H1 (cell line): ENCODE measurements at regions not wholly inside any gene's neighbourhood (a gene's known extent, or its start where the extent isn't known, plus 50 kb on each side); places are given as distances from the start of the nearest gene placed in this dataset.

ENCODE experiments used
- CTCF ChIA-PET: fragments of 300-600 bp; sonication (Branson Sonifier 250); formaldehyde crosslinking; loops from one replicate; lab custom pipeline; 2021; ENCODE audit not compliant: partially characterized antibody; lab: Charles Lee
- POLR2A ChIA-PET: fragments of 300-600 bp; sonication (Branson Sonifier 250); formaldehyde crosslinking; loops from one replicate; lab custom pipeline; 2021; ENCODE audit warnings: inconsistent platforms; ENCODE audit not compliant: partially characterized antibody; lab: Charles Lee
- DNase-seq, 2 experiments: peaks; one replicate each; pipeline versions ENCODE4 v3.0.0 to v3.0.0-alpha.2; 2010 to 2022; ENCODE audit warnings: low spot score in 2 of 2, low read depth in 1 of 2, mixed read lengths in 1 of 2
- FAIRE-seq: peaks from 2 replicates; lab custom pipeline; 2011; peaks lifted over from hg19 to GRCh38; lab: Jason Lieb, UNC
- H2AFZ ChIP-seq: 2 replicates; pipeline ENCODE4 v1.8.1; 2012; ENCODE audit warnings: low read length, inconsistent platforms
- H2AK5ac ChIP-seq: 2 replicates; pipeline ENCODE4 v1.6.1; 2013; ENCODE audit warnings: low read depth, low read length
- H2BK120ac ChIP-seq: replicated peaks from 2 replicates; pipeline ENCODE3; 2013; ENCODE audit warnings: low read depth, low read length, inconsistent platforms
- H2BK12ac ChIP-seq: 2 replicates; pipeline ENCODE4 v1.6.1; 2013; ENCODE audit warnings: low read depth, low read length
- H2BK15ac ChIP-seq: 2 replicates; pipeline ENCODE4 v1.6.1; 2013; ENCODE audit warnings: low read length
- H2BK20ac ChIP-seq: 2 replicates; pipeline ENCODE4 v1.6.1; 2013; ENCODE audit warnings: low read length
- H2BK5ac ChIP-seq: 2 replicates; pipeline ENCODE4 v1.6.1; 2013; ENCODE audit warnings: low read depth, low read length
- H3K14ac ChIP-seq: 2 replicates; pipeline ENCODE4 v1.6.1; 2013; ENCODE audit warnings: inconsistent platforms; ENCODE audit not compliant: insufficient read length
- H3K18ac ChIP-seq: 2 replicates; pipeline ENCODE4 v1.6.1; 2013; ENCODE audit warnings: low read length; ENCODE audit errors: extremely low read depth
- H3K23ac ChIP-seq: 2 replicates; pipeline ENCODE4 v1.6.1; 2013; ENCODE audit warnings: inconsistent platforms; ENCODE audit not compliant: insufficient read length
- H3K23me2 ChIP-seq: 2 replicates; pipeline ENCODE4 v1.6.1; 2013; ENCODE audit warnings: low read depth, low read length
- H3K27ac ChIP-seq: 2 replicates; pipeline ENCODE4 v1.6.1; 2011; ENCODE audit warnings: low read depth, low read length, inconsistent platforms
- H3K27me3 ChIP-seq, 4 experiments: replicated peaks in 1 of 4; 1 replicate in 1 of 4; 2 replicates in 3 of 4; pipeline versions ENCODE4 v1.6.1 to v1.8.1; 2011 to 2013; ENCODE audit warnings: low read length in 3 of 4, mild to moderate bottlenecking in 3 of 4, inconsistent platforms in 2 of 4, mixed read lengths in 2 of 4, moderate library complexity in 1 of 4; ENCODE audit not compliant: control insufficient read depth in 3 of 4, insufficient read depth in 3 of 4; ENCODE audit errors: extremely low read depth in 1 of 4
- H3K36me3 ChIP-seq, 4 experiments: 2 replicates each; pipeline versions ENCODE4 v1.6.1 to v1.8.1; 2011 to 2013; ENCODE audit warnings: mild to moderate bottlenecking in 4 of 4, low read length in 3 of 4, moderate library complexity in 2 of 4, control low read depth in 1 of 4, inconsistent platforms in 1 of 4; ENCODE audit not compliant: insufficient read depth in 4 of 4, control insufficient read depth in 2 of 4
- H3K4ac ChIP-seq: replicated peaks from 2 replicates; pipeline ENCODE3; 2013; ENCODE audit warnings: low read length, low read depth, mixed read lengths, inconsistent platforms; ENCODE audit not compliant: insufficient read length
- H3K4me1 ChIP-seq, 4 experiments: replicated peaks in 1 of 4; 1 replicate in 1 of 4; 2 replicates in 3 of 4; pipeline versions ENCODE4 v1.6.1 to v1.8.1; 2011 to 2013; ENCODE audit warnings: low read length in 3 of 4, inconsistent platforms in 2 of 4, mixed read lengths in 1 of 4; ENCODE audit not compliant: insufficient read depth in 4 of 4, control insufficient read depth in 3 of 4
- H3K4me2 ChIP-seq, 2 experiments: 2 replicates each; pipeline versions ENCODE4 v1.6.1 to v1.8.1; 2011 to 2013; ENCODE audit warnings: low read depth in 2 of 2, low read length in 2 of 2, control low read depth in 1 of 2, inconsistent platforms in 1 of 2, mild to moderate bottlenecking in 1 of 2; ENCODE audit not compliant: insufficient read depth in 1 of 2
- H3K4me3 ChIP-seq, 4 experiments: fragments of 200-600, 300-600 bp in 1 of 4; sonication (generic), shearing (Covaris generic), sonication (Bioruptor Twin) in 1 of 4; 2 replicates each; pipeline versions ENCODE4 v1.5.1 to v1.8.1; 2011 to 2016; ENCODE audit warnings: low read length in 4 of 4, low read depth in 3 of 4, control low read depth in 2 of 4, inconsistent platforms in 2 of 4, mild to moderate bottlenecking in 2 of 4, mixed read lengths in 1 of 4, moderate library complexity in 1 of 4; ENCODE audit not compliant: insufficient read depth in 2 of 4; ENCODE audit errors: extremely low read depth in 1 of 4
- H3K56ac ChIP-seq: replicated peaks from 2 replicates; pipeline ENCODE3; 2013; ENCODE audit warnings: low read depth, mild to moderate bottlenecking, mixed read lengths, low read length, inconsistent platforms; ENCODE audit not compliant: insufficient read length
- H3K79me1 ChIP-seq: 2 replicates; pipeline ENCODE4 v1.6.1; 2013; ENCODE audit warnings: low read depth, low read length, control low read depth
- H3K79me2 ChIP-seq, 2 experiments: 2 replicates each; pipeline versions ENCODE4 v1.6.1 to v1.8.1; 2012 to 2013; ENCODE audit warnings: low read length in 2 of 2, mild to moderate bottlenecking in 2 of 2, inconsistent platforms in 1 of 2; ENCODE audit not compliant: insufficient read depth in 2 of 2, control insufficient read depth in 1 of 2
- H3K9ac ChIP-seq, 4 experiments: replicated peaks in 1 of 4; 1 replicate in 1 of 4; 2 replicates in 3 of 4; pipeline versions ENCODE4 v1.6.1 to v1.8.1; 2011 to 2013; ENCODE audit warnings: low read depth in 3 of 4, low read length in 3 of 4, control low read depth in 2 of 4, mild to moderate bottlenecking in 2 of 4, moderate library complexity in 2 of 4, inconsistent platforms in 1 of 4; ENCODE audit errors: extremely low read depth in 1 of 4
- H3K9me3 ChIP-seq, 2 experiments: 2 replicates each; pipeline versions ENCODE4 v1.6.1 to v1.8.1; 2012 to 2013; ENCODE audit warnings: mild to moderate bottlenecking in 2 of 2, moderate library complexity in 2 of 2, control low read depth in 1 of 2, inconsistent platforms in 1 of 2, low read depth in 1 of 2, low read length in 1 of 2, mixed read lengths in 1 of 2; ENCODE audit not compliant: insufficient read depth in 2 of 2
- H4K20me1 ChIP-seq, 2 experiments: replicated peaks in 1 of 2; 2 replicates each; pipeline versions ENCODE3 to v1.8.1; 2011 to 2013; ENCODE audit warnings: inconsistent platforms in 2 of 2, low read length in 2 of 2, mild to moderate bottlenecking in 1 of 2; ENCODE audit not compliant: insufficient read depth in 2 of 2, control insufficient read depth in 1 of 2
- H4K5ac ChIP-seq: 2 replicates; pipeline ENCODE4 v1.6.1; 2013; ENCODE audit warnings: low read length, low read depth, mixed read lengths, inconsistent platforms; ENCODE audit not compliant: insufficient read length
- H4K8ac ChIP-seq: 2 replicates; pipeline ENCODE4 v1.8.0; 2013; ENCODE audit warnings: mild to moderate bottlenecking, moderate library complexity, low read length, inconsistent platforms; ENCODE audit not compliant: insufficient read depth; ENCODE audit errors: extremely low read depth
- H4K91ac ChIP-seq: replicated peaks from 2 replicates; pipeline ENCODE3; 2013; ENCODE audit warnings: low read length, mixed read lengths, inconsistent platforms; ENCODE audit not compliant: insufficient read length
- BACH1 ChIP-seq: IDR thresholded peaks from 2 replicates; pipeline ENCODE4 v1.6.1; 2012; ENCODE audit warnings: low read length, improper control_type of control experiment
- CTBP2 ChIP-seq: IDR thresholded peaks from 2 replicates; pipeline ENCODE4 v1.7.0; 2011; ENCODE audit warnings: borderline replicate concordance, mild to moderate bottlenecking, moderate library complexity, mixed read lengths, low read length; ENCODE audit not compliant: insufficient read depth, insufficient read length
- CTCF ChIP-seq, 3 experiments: IDR thresholded peaks; 1 replicate in 2 of 3; 2 replicates in 1 of 3; pipeline versions ENCODE4 v1.5.1 to v1.6.1; 2011; ENCODE audit warnings: low read length in 3 of 3, mild to moderate bottlenecking in 3 of 3, inconsistent platforms in 2 of 3, low read depth in 1 of 3, moderate library complexity in 1 of 3; ENCODE audit not compliant: insufficient read depth in 1 of 3; ENCODE audit errors: control extremely low read depth in 1 of 3
- GTF2F1 ChIP-seq: IDR thresholded peaks from 2 replicates; pipeline ENCODE4 v1.6.1; 2012; ENCODE audit warnings: low read depth, low read length, improper control_type of control experiment, borderline replicate concordance
- JUND ChIP-seq: IDR thresholded peaks from 2 replicates; pipeline ENCODE4 v1.6.1; 2011; ENCODE audit warnings: mild to moderate bottlenecking, improper control_type of control experiment, low read length
- KDM4A ChIP-seq: IDR thresholded peaks from one replicate; pipeline ENCODE4 v1.7.1; 2012; ENCODE audit warnings: low read depth, mild to moderate bottlenecking, moderate library complexity, low read length, inconsistent platforms; ENCODE audit not compliant: severe bottlenecking
- RFX5 ChIP-seq: IDR thresholded peaks from 2 replicates; pipeline ENCODE4 v1.6.1; 2011; ENCODE audit warnings: low read depth, low read length, improper control_type of control experiment, borderline replicate concordance
- SAP30 ChIP-seq: fragments of 300-600 bp; sonication (generic); IDR thresholded peaks from 2 replicates; pipeline ENCODE4 v1.7.1; 2012; ENCODE audit warnings: low read length, moderate library complexity, mild to moderate bottlenecking, inconsistent platforms; ENCODE audit not compliant: insufficient read depth, insufficient replicate concordance
- SIRT6 ChIP-seq: IDR thresholded peaks from one replicate; pipeline ENCODE4 v1.7.1; 2012; ENCODE audit warnings: low read length, inconsistent platforms
- SIX5 ChIP-seq: IDR thresholded peaks from 2 replicates; pipeline ENCODE4 v1.6.1; 2011; ENCODE audit warnings: mild to moderate bottlenecking, low read depth, low read length
- SP2 ChIP-seq: IDR thresholded peaks from 2 replicates; pipeline ENCODE4 v1.6.1; 2012; ENCODE audit warnings: mild to moderate bottlenecking, low read length, inconsistent platforms
- SRF ChIP-seq: IDR thresholded peaks from 2 replicates; pipeline ENCODE4 v1.6.1; 2011; ENCODE audit warnings: mild to moderate bottlenecking, low read depth, low read length, moderate library complexity
- TBP ChIP-seq: IDR thresholded peaks from 2 replicates; pipeline ENCODE4 v1.6.1; 2011; ENCODE audit warnings: low read depth, low read length, improper control_type of control experiment
- WGBS, 2 experiments: shearing (Covaris generic) in 1 of 2; methylation state at CpG; one replicate each; pipeline versions ENCODE4 v1.1.6 to v1.1.7; 2013 to 2015; ENCODE audit warnings: low lambda C conversion rate in 2 of 2, mixed read lengths in 2 of 2, inconsistent platforms in 1 of 2, low coverage in 1 of 2, missing lambda C conversion rate in 1 of 2; ENCODE audit not compliant: insufficient replicate concordance in 2 of 2, insufficient coverage in 1 of 2, insufficient read length in 1 of 2; ENCODE audit errors: extremely low coverage in 1 of 2, missing lambda C conversion rate in 1 of 2; 5-methylcytosine and 5-hydroxymethylcytosine counted together

- Histone ChIP-seq H3K9ac (no peak overlapping the region), H3K14ac (no peak overlapping the region), H3K4me2 (no peak overlapping the region), H2BK12ac (no peak overlapping the region), H2AFZ (no peak overlapping the region), H4K20me1 (no peaks in the 10 kb centered on the region), H3K79me2 (no peaks in the 10 kb centered on the region), H3K79me1 (no peaks in the 10 kb centered on the region), H3K27ac (no peak overlapping the region), H2AK5ac (no peak overlapping the region), H3K4ac (no peak overlapping the region), H3K23ac (no peak overlapping the region), H2BK15ac (no peak overlapping the region), H3K56ac (no peak overlapping the region), H3K27me3 (no peaks in the 10 kb centered on the region), H3K4me1 (no peaks in the 10 kb centered on the region), H4K5ac (no peak overlapping the region), H3K36me3 (no peaks in the 10 kb centered on the region), H3K23me2 (no peaks in the 10 kb centered on the region), H4K8ac (no peak overlapping the region), H4K91ac (no peak overlapping the region), H2BK120ac (no peak overlapping the region), H3K4me3 (no peak overlapping the region), H3K9me3 (no peaks in the 10 kb centered on the region), H2BK5ac (no peak overlapping the region), H2BK20ac (no peak overlapping the region), H3K18ac (no peak overlapping the region)
- CTCF ChIA-PET, result interaction anchor here (1.5 kb wide), 1 partner anchor 10 kb away, joined by 9 read pairs; no protein-coding TSS in a partner anchor
- POLR2A ChIA-PET, result no interaction called here
- 85 to 100% methylated on average over 1 to 2 of the region's 2 CpGs for WGBS, 2 experiments
- DNase-seq (no peak), FAIRE-seq (no peak)
- TF ChIP-seq KDM4A, result no peak
- no peak for TF ChIP-seq CTCF (IDR thresholded peaks at IDR 0.05; ENCODE audit: control extremely low read depth in 1 of 3, insufficient read depth in 1 of 3, low read depth in 1 of 3, low read length in 3 of 3)
- no peak for TF ChIP-seq TBP
- no peak for TF ChIP-seq CTBP2
- TF ChIP-seq SIX5, result no peak
- TF ChIP-seq SRF, result no peak
- TF ChIP-seq RFX5, result no peak
- TF ChIP-seq SAP30, result no peak
- no peak for TF ChIP-seq GTF2F1
- TF ChIP-seq SP2, result no peak
- TF ChIP-seq SIRT6, result no peak
- TF ChIP-seq JUND, result no peak
- TF ChIP-seq BACH1, result no peak
Measured at GRCh38 chr14:25389948-25390347, 340.0 kb upstream of the STXBP6 start.
